NCI-H748 (cell line): ENCODE measurements at regions not wholly inside any gene's neighbourhood (a gene's known extent, or its start where the extent isn't known, plus 50 kb on each side); places are given as distances from the start of the nearest gene placed in this dataset.

Experiments
- DNase-seq: peaks from one replicate; lab custom pipeline; 2025; ENCODE audit not compliant: unreplicated experiment; lab: John Stamatoyannopoulos, UW

GRCh38 chrX:129188231-129188630 lies 335.1 kb downstream of the SMARCA1 start:
- peak; percentile 12 for DNase-seq

GRCh38 chrX:129176710-129177109 lies 346.6 kb downstream of the SMARCA1 start:
- DNase-seq, result no peak

GRCh38 chrX:129161108-129161507 lies 362.2 kb downstream of the SMARCA1 start:
- no peak for DNase-seq

GRCh38 chrX:129158505-129158904 lies 364.8 kb downstream of the SMARCA1 start:
- no peak for DNase-seq

- peak; percentile 87 for DNase-seq
These were observed 377.4 kb downstream of the SMARCA1 start for GRCh38 chrX:129145840-129146272.

- DNase-seq, result no peak
These were observed 377.9 kb downstream of the SMARCA1 start for GRCh38 chrX:129145385-129145784.

GRCh38 chrX:129144172-129145038 lies 378.9 kb downstream of the SMARCA1 start:
- DNase-seq, result no peak

GRCh38 chrX:129139837-129140598 lies 383.3 kb downstream of the SMARCA1 start:
- DNase-seq, result peak; percentile 94

- DNase-seq, result peak; percentile 5
These were observed 398.0 kb downstream of the SMARCA1 start for GRCh38 chrX:129125122-129125914.

- DNase-seq, result peak; percentile 18
These were observed 399.5 kb downstream of the SMARCA1 start for GRCh38 chrX:129123795-129124194.

GRCh38 chrX:129116676-129117470 lies 406.4 kb downstream of the SMARCA1 start:
- peak; percentile 27 for DNase-seq

- DNase-seq, result no peak
These were observed 407.4 kb downstream of the SMARCA1 start for GRCh38 chrX:129115935-129116334.

GRCh38 chrX:129115104-129115503 lies 408.2 kb downstream of the SMARCA1 start:
- DNase-seq, result peak; percentile 64

GRCh38 chrX:129111081-129111798 lies 412.1 kb downstream of the SMARCA1 start:
- DNase-seq, result peak; percentile 16

GRCh38 chrX:129108936-129109335 lies 414.4 kb downstream of the SMARCA1 start:
- DNase-seq, result peak; percentile 94

GRCh38 chrX:129099207-129099606 lies 424.1 kb downstream of the SMARCA1 start:
- no peak for DNase-seq

GRCh38 chrX:129097668-129098067 lies 425.6 kb downstream of the SMARCA1 start:
- no peak for DNase-seq

- peak; percentile 37 for DNase-seq
These were observed 429.6 kb downstream of the SMARCA1 start for GRCh38 chrX:129093706-129094105.

- no peak for DNase-seq
These were observed 430.5 kb downstream of the SMARCA1 start for GRCh38 chrX:129092757-129093156.

- DNase-seq, result peak; percentile 17
These were observed 431.0 kb downstream of the SMARCA1 start for GRCh38 chrX:129092242-129092641.
